Sigmoid colon (tissue), 4 donors: ENCODE measurements at regions not wholly inside any gene's neighbourhood (a gene's known extent, or its start where the extent isn't known, plus 50 kb on each side); places are given as distances from the start of the nearest gene placed in this dataset.

Experiments used
- POLR2A ChIP-seq, 2 donors: fragments of 450-650 bp; IDR thresholded peaks; one replicate each; pipeline ENCODE4 v1.6.1; 2016; ENCODE audit warnings: antibody characterized with exemption in 2 of 2, mild to moderate bottlenecking in 2 of 2, moderate library complexity in 2 of 2
- POLR2AphosphoS5 ChIP-seq, 4 donors: sonication (generic); formaldehyde crosslinking; IDR thresholded peaks; one replicate each; pipeline ENCODE4 v1.6.1; 2017; ENCODE audit warnings: antibody characterized with exemption in 4 of 4
- TF ChIP-seq, protein P1 (sequence below), 4 experiments: fragments of 450-650 bp in 3 of 4; fragments of 200-600 bp in 1 of 4; IDR thresholded peaks; one replicate each; pipeline ENCODE4 v1.5.1; 2016 to 2019; ENCODE audit warnings: antibody characterized with exemption in 4 of 4, mild to moderate bottlenecking in 3 of 4, moderate library complexity in 2 of 4

DNA sequence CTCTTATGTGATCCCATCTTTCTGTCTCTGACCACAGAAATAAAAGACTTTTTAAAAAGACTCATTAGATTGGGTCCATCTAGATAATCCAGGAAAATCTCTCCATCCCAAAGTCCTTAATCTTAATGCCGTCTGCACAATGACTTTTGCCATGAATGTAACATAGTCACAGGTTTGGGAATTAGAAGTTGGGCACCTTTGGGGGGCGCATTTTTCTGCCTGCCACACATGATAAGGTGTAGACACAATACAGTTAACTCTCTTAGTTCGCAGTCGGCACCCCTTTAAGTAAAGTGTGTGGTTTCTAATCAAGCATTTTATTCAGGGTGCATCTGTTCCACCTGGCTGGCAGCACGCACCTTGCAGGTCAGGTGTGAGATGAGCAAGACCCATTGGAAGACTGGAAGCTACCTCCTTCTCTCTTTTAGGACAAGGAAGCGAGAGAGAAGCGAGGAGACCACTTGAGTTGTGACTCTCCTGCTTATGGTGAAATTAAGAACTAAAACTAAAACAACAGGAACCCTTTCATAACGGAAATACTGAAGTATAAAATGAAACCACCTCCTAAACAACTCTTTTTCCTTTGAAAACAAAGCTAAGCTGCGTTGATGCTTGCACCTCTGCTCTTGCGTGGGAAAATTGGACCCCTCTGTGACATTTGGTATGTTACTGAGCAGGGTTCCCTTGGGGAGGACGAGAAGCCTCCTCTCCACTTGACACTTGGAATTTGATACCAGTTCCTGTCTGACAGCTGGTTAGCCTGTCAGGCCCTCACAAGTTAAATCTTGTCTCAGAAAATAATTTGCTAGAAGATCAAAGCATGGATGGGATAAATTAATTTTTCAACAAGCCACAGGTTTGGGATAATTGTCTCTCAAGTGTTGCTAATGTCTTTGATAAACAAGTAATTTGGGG lies 304.6 kb upstream of the DMRT1 start:
- TF ChIP-seq, protein P1, sequence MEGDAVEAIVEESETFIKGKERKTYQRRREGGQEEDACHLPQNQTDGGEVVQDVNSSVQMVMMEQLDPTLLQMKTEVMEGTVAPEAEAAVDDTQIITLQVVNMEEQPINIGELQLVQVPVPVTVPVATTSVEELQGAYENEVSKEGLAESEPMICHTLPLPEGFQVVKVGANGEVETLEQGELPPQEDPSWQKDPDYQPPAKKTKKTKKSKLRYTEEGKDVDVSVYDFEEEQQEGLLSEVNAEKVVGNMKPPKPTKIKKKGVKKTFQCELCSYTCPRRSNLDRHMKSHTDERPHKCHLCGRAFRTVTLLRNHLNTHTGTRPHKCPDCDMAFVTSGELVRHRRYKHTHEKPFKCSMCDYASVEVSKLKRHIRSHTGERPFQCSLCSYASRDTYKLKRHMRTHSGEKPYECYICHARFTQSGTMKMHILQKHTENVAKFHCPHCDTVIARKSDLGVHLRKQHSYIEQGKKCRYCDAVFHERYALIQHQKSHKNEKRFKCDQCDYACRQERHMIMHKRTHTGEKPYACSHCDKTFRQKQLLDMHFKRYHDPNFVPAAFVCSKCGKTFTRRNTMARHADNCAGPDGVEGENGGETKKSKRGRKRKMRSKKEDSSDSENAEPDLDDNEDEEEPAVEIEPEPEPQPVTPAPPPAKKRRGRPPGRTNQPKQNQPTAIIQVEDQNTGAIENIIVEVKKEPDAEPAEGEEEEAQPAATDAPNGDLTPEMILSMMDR (IDR thresholded peaks at IDR 0.05) = no peak
- TF ChIP-seq POLR2A (IDR thresholded peaks at IDR 0.05) (no peak), POLR2AphosphoS5 (IDR thresholded peaks at IDR 0.05) (no peak)
